Fibroblast of lung (primary cell): ENCODE measurements at regions not wholly inside any gene's neighbourhood (a gene's known extent, or its start where the extent isn't known, plus 50 kb on each side); places are given as distances from the start of the nearest gene placed in this dataset.

ENCODE experiments used
- DNase-seq, 2 donors: peaks; one replicate each; pipeline versions ENCODE4 v3.0.0 to v3.0.0-alpha.2; 2010; ENCODE audit warnings: low read depth in 2 of 2
- H2AFZ ChIP-seq: 2 replicates; pipeline ENCODE4 v1.5.1; 2012; ENCODE audit warnings: low read length, control low read depth, inconsistent platforms
- H3K27ac ChIP-seq: 2 replicates; pipeline ENCODE4 v1.5.1; 2011; ENCODE audit warnings: low read length, control low read depth; ENCODE audit not compliant: insufficient read depth
- H3K27me3 ChIP-seq: 2 replicates; pipeline ENCODE4 v1.5.1; 2011; ENCODE audit warnings: mild to moderate bottlenecking, low read length; ENCODE audit not compliant: control insufficient read depth, insufficient read depth
- H3K36me3 ChIP-seq: 2 replicates; pipeline ENCODE4 v1.5.1; 2011; ENCODE audit warnings: low read length; ENCODE audit not compliant: control insufficient read depth, insufficient read depth
- H3K4me1 ChIP-seq: 2 replicates; pipeline ENCODE4 v1.5.1; 2011; ENCODE audit warnings: low read length; ENCODE audit not compliant: control insufficient read depth, insufficient read depth; ENCODE audit errors: extremely low read depth
- H3K4me2 ChIP-seq: 2 replicates; pipeline ENCODE4 v1.5.1; 2011; ENCODE audit warnings: low read length, control low read depth; ENCODE audit not compliant: insufficient read depth; ENCODE audit errors: extremely low read depth
- H3K4me3 ChIP-seq, 4 experiments: fragments of 200-600 bp in 1 of 4; sonication (generic) in 1 of 4; replicated peaks in 1 of 4; 2 replicates each; pipeline ENCODE4 v1.5.1; 2011 to 2016; ENCODE audit warnings: low read length in 4 of 4, low read depth in 3 of 4, mild to moderate bottlenecking in 3 of 4, control low read depth in 2 of 4, inconsistent platforms in 1 of 4, mixed read lengths in 1 of 4; ENCODE audit not compliant: insufficient read depth in 1 of 4; ENCODE audit errors: control extremely low read depth in 1 of 4
- H3K79me2 ChIP-seq: 2 replicates; pipeline ENCODE4 v1.5.1; 2012; ENCODE audit warnings: mild to moderate bottlenecking, low read length, inconsistent platforms; ENCODE audit not compliant: control insufficient read depth, insufficient read depth
- H3K9ac ChIP-seq: 2 replicates; pipeline ENCODE4 v1.5.1; 2011; ENCODE audit warnings: mild to moderate bottlenecking, low read length, control low read depth; ENCODE audit not compliant: insufficient read depth
- H3K9me3 ChIP-seq: 2 replicates; pipeline ENCODE4 v1.5.1; 2012; ENCODE audit warnings: low read depth, low read length; ENCODE audit not compliant: control insufficient read depth, insufficient read depth
- H4K20me1 ChIP-seq: 2 replicates; pipeline ENCODE4 v1.5.1; 2011; ENCODE audit warnings: low read length; ENCODE audit not compliant: control insufficient read depth, insufficient read depth; ENCODE audit errors: extremely low read depth
- EZH2 ChIP-seq: IDR thresholded peaks from 2 replicates; pipeline ENCODE4 v1.5.1; 2012; ENCODE audit warnings: low read length, control low read depth, mild to moderate bottlenecking; ENCODE audit errors: missing control alignments
- TF ChIP-seq, protein P1 (sequence below), 2 donors: IDR thresholded peaks in 1 of 2; conservative IDR thresholded peaks in 1 of 2; 1 replicate in 1 of 2; 2 replicates in 1 of 2; pipeline ENCODE4 v1.5.1; 2011 to 2012; ENCODE audit warnings: low read length in 2 of 2, control low read depth in 1 of 2, inconsistent platforms in 1 of 2, low read depth in 1 of 2, mild to moderate bottlenecking in 1 of 2

DNA sequence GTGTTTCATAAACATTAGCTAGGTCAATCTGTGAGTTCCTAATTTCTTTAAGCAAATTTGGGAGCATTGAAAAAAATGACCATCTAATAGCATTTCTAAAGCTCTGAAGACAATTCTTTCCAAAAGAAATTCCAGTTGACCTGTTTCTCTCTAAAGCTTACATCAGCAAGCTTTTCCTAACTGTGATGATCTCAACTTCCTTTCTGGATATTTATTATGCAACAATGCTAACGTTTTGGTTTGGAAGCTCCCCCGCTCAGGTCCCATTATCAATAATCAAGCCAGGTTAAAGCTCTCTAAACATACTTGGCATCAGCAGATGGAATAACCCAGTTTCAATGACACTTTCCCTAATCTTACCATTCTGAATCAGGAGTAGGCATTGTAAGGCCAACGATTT lies 196.3 kb upstream of the TANK start:
- no peak for TF ChIP-seq EZH2
- TF ChIP-seq, protein P1, sequence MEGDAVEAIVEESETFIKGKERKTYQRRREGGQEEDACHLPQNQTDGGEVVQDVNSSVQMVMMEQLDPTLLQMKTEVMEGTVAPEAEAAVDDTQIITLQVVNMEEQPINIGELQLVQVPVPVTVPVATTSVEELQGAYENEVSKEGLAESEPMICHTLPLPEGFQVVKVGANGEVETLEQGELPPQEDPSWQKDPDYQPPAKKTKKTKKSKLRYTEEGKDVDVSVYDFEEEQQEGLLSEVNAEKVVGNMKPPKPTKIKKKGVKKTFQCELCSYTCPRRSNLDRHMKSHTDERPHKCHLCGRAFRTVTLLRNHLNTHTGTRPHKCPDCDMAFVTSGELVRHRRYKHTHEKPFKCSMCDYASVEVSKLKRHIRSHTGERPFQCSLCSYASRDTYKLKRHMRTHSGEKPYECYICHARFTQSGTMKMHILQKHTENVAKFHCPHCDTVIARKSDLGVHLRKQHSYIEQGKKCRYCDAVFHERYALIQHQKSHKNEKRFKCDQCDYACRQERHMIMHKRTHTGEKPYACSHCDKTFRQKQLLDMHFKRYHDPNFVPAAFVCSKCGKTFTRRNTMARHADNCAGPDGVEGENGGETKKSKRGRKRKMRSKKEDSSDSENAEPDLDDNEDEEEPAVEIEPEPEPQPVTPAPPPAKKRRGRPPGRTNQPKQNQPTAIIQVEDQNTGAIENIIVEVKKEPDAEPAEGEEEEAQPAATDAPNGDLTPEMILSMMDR (conservative IDR thresholded peaks at IDR 0.05 in 1 of 2, IDR thresholded peaks at IDR 0.05 in 1 of 2; ENCODE audit: low read depth in 1 of 2, low read length in 2 of 2): no peak
- Histone ChIP-seq H3K9ac (no peak overlapping the region), H3K79me2 (no peaks in the 10 kb centered on the region), H3K4me2 (no peak overlapping the region), H4K20me1 (no peaks in the 10 kb centered on the region), H3K9me3 (no peaks in the 10 kb centered on the region), H2AFZ (no peak overlapping the region), H3K27me3 (no peaks in the 10 kb centered on the region), H3K27ac (no peak overlapping the region), H3K4me3 (no peak overlapping the region), H3K36me3 (no peaks in the 10 kb centered on the region), H3K4me1 (no peaks in the 10 kb centered on the region)
- no peak for DNase-seq

DNA sequence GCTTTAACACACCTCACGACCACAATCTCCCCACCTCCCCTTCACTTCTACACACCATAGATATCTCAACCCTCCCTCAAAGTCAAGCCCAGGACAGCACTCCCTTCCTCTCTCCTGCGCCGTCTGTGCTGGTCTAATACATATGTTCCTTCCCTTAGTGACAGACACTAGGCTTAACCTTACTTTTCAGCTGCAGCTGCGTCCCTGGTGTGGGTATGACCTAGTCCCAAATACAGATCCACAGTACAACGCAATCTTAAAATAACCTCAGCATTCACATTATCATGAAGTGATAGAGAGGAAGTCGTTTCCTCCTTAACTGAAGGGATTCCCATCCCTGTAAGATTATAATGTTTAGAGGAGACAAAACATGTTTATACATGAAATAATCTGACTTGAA lies 192.7 kb upstream of the TANK start:
- no peaks in the 10 kb centered on the region for H3K9me3 ChIP-seq
- no peak overlapping the region for H3K4me2 ChIP-seq
- H3K4me3 ChIP-seq: no peak overlapping the region
- H4K20me1 ChIP-seq: no peaks in the 10 kb centered on the region
- peak overlapping the region; percentile 4 for H2AFZ ChIP-seq
- no peaks in the 10 kb centered on the region for H3K79me2 ChIP-seq
- DNase-seq: no peak
- H3K27ac ChIP-seq: no peak overlapping the region
- H3K27me3 ChIP-seq: no peaks in the 10 kb centered on the region
- no peaks in the 10 kb centered on the region for H3K36me3 ChIP-seq
- no peak overlapping the region for H3K9ac ChIP-seq
- H3K4me1 ChIP-seq: no peaks in the 10 kb centered on the region
- no peak for TF ChIP-seq EZH2
- TF ChIP-seq, protein P1 (conservative IDR thresholded peaks at IDR 0.05 in 1 of 2, IDR thresholded peaks at IDR 0.05 in 1 of 2; ENCODE audit: low read depth in 1 of 2, low read length in 2 of 2): no peak

- Histone ChIP-seq H3K36me3 (no peaks in the 10 kb centered on the region), H3K4me2 (no peak overlapping the region), H3K27me3 (no peaks in the 10 kb centered on the region), H3K4me3 (no peak overlapping the region), H2AFZ (no peak overlapping the region), H3K4me1 (no peaks in the 10 kb centered on the region), H3K9me3 (no peaks in the 10 kb centered on the region), H3K79me2 (no peaks in the 10 kb centered on the region), H4K20me1 (no peaks in the 10 kb centered on the region), H3K27ac (no peak overlapping the region), H3K9ac (no peak overlapping the region)
- no peak for DNase-seq
- no peak for TF ChIP-seq EZH2
- TF ChIP-seq, protein P1 (conservative IDR thresholded peaks at IDR 0.05 in 1 of 2, IDR thresholded peaks at IDR 0.05 in 1 of 2; ENCODE audit: low read depth in 1 of 2, low read length in 2 of 2): no peak
These were observed 192.0 kb upstream of the TANK start for GRCh38 chr2:160968183-160968582.
